GM18505 (cell line): ENCODE measurements at regions not wholly inside any gene's neighbourhood (a gene's known extent, or its start where the extent isn't known, plus 50 kb on each side); places are given as distances from the start of the nearest gene placed in this dataset.
A peak's percentile ranks its signal among the peaks of the same experiment; 100 is the strongest.
"Not testable (repeated sequence)": the region's sequence is repeated elsewhere in the genome, so short reads cannot be mapped to it uniquely, and the experiment has no call there.

Experiments used
- ATAC-seq: cut with Tn5 transposase; IDR thresholded peaks from one replicate; pipeline ENCODE4 v1.9.1; 2021; ENCODE audit not compliant: unreplicated experiment
- POLR2A ChIP-seq: IDR thresholded peaks from 4 replicates; pipeline ENCODE4 v1.6.1; 2011; ENCODE audit warnings: borderline replicate concordance; ENCODE audit not compliant: insufficient read depth, insufficient read length; ENCODE audit errors: extremely low read depth

DNA sequence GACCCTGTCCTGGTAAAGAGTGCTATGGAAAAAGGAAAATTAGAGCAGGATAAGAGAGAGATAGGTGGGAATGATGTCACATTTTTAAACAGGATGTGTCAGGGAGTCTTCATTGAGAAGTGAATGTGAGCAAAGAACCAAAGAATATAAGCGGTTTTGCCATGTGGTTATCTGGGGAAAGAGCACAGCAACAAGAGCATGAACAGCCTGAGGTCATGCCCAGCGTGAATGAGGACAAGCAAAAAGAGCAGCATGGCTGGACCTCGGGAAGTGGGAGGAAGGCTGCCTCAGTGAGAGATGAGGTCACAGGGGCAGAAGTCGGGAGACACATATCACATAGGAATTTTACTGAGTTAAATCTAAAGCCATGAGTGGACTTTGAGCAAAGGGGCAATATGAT is 82.8 kb upstream of the HES1 start:
- no peak for ATAC-seq
- TF ChIP-seq POLR2A = no peak

DNA sequence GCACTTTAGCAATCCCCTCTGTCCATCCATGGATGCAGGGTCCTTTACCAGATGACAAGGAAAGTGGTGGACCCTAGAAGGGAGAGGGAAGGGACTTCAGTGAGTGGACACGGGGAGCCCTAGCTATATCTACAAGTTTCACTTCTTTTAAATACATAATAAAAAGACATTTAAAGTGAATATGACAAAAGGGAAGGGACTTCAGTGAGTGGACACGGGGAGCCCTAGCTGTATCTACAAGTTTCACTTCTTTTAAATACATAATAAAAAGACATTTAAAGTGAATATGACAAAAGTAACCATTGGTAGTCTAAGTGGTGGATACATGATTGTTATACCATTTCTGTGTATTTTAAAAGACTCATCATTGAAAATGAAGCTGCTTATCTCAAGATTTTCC is 81.9 kb upstream of the HES1 start:
- no peak for TF ChIP-seq POLR2A
- ATAC-seq = no peak

DNA sequence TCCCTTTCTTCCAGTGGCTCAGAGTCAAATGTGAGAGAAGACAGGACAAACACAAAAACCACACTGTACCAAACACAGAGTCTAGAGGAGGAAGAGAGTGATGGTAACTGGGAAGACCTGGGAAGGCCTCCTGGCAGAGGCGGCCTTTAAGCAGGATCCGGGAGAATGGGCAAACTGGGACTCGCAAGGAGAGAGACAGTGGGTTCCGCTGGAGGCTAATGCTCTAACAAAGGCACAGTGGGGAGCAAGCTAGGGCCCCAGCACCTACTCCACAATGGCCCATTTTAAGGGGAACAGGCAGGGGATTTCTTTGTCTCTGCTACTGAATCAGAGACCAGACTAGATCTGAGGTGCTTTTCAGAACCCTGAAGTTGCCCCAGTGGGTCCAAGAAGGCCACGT is 81.4 kb upstream of the HES1 start:
- TF ChIP-seq POLR2A = no peak
- ATAC-seq = no peak

DNA sequence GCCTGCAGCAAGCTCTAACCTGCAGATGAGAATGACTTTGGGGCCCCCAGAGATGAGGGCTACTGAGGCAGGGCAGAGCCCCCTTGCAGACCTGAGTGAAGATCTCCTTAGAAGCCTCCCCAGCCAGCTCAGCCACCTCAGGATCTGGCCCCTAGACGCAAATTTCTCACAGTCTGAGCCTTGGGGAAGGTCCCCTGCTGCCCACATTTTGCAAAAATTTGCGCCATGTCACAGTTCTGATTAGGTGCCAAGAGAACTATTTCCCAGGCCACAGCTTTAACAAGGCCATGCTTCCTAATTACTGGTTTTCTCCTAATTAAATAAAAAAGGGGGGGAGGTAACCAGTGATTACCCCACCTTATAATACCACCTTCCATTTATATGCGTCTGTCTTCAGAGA is 81.0 kb upstream of the HES1 start:
- no peak for ATAC-seq
- TF ChIP-seq POLR2A = no peak

DNA sequence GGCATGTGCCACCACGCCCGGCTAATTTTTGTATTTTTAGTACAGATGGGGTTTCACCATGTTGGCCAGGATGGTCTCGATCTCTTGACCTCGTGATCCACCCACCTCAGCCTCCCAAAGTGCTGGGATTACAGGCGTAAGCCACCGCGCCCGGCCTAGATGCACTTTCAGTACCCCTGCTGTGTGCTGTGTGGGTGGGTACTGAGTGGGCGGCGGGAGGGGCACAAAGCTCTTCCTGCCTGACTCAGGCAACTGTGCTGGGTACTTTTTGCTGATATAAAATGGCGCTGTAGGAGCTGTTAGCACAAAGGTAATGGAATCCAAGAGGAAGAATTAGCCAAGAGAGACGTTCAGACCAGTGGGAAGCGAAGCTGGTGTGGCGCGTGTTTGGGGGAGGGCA is 79.6 kb upstream of the HES1 start:
- ATAC-seq = not testable (repeated sequence)

DNA sequence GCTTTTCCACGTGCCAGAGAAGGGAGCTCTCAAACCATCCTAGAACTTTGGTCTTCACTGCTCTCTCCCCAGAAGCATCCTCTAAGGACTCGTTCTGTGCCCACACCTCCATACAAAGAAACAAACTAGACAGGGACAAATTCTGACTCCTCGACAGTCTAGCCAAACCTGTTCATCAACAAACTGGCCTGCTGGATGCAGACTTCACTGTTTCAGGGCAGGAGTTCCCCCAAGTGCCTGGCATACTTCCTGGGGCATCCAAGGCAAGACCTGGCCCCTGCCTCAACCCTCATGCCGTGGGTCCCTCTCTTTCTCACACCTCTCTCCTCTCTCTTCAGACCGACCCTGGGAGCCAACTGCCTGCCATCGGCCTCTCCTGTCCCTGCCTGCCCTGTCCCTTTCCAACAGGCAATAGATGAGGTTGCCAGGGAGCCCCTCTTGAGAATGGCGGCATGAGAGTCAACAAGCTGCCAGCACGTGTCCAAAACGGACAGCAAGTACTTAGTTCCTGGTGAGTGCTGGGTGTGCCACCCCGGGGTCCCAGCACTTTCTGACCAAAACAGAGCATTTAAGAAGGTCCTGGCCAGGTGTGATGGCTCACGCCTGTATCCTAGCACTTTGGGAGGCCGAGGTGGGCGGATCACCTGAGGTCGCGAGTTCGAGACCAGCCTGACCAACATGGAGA is 79.1 kb upstream of the HES1 start:
- TF ChIP-seq POLR2A = no peak
- no peak for ATAC-seq

DNA sequence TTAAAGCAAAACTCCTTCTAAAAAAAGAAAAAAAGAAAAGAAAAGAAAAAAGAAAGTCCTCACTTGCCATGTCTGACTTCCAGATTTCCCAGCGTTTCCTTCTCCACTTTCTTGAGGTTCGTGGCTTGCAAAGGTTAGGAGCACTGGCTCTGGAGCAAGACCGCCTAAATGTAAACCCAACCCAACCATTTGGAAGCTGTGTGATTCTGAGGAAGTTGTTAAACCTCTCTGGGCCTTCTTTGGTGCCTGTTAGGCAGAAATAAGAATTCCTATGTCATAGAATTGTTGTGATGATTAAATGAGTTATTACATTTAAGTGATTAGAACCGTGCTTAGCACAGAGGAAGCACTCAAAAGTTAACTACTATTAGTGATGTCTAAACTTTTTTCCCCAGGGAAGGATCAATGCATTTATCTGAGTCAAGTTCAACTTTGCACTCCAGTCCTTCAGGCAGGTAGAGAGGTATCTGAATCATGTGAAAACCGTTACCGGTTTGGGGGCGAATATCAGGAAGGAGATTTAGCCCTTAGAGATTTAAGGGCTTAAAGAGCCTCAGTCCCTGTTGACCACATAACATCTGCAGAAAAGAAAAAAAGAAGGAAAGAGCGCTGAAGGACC is 78.3 kb upstream of the HES1 start:
- TF ChIP-seq POLR2A = no peak
- peak; percentile 11 for ATAC-seq

DNA sequence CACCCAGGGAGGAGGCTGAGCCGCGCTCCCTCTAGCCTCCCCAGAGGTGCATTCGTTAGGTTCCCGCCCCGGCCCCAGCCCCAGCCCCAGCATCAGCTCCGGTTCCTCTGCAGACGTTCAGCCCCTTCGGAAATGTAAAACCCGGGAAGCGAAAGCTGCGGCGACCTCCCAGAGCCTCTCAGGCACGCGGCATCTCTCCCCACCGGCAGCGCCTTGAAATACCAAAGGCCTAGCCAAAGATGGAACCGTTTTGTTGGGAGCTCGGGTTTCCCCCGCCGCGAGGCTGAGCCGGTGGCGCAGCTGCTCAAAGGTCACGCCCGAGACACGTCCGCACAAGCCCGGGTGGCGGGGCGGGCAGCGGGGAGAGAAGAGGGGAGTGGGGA is 77.8 kb upstream of the HES1 start:
- peak; percentile 69 for ATAC-seq
- TF ChIP-seq POLR2A = peak; percentile 30

DNA sequence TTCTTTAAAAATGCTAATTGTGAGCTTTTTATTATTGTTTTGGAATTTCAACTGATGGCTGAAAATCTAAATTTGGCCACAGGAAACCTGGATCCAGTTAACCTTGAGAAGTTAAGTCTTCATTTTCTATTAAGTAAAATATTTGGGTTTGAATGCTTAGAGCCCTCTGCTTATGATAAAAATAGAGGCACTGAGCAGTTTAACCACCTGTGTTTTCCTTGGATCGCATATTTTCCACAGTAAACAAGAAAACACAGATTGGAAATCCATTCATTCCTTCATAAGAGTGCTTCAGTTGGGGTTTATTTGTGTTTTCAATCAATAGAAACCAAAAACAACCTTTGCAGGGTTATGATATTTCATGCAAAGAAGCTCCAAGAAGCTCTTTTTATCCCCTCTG is 77.2 kb upstream of the HES1 start:
- no peak for TF ChIP-seq POLR2A
- no peak for ATAC-seq

DNA sequence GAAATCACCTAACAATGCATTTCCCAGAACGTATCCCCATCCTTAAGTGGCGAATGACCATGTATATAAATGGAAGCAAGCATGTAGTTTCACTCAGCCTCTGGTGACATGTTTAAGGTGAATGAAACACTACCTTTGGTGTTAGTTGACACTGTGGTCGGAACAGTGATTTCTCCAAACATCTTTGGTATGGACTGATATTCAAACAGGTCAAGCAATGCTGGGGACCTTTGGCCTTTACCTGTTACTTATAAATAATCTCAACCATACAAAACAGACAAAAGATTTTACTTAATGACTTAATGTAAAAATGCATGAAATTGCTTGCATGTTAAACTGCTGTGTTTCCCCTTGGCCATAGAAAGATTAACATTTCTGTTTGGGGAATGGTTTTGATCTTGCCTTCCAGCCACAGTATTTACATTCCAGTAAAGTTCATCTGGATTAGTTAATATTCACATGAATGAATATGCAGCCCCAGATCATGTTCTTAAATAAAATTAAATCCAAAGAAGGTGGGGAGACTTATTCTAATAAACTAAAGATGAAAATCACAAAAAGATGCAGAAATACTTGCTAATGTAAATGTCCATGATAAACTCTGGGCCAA is 74.4 kb upstream of the HES1 start:
- no peak for TF ChIP-seq POLR2A
- ATAC-seq = no peak

DNA sequence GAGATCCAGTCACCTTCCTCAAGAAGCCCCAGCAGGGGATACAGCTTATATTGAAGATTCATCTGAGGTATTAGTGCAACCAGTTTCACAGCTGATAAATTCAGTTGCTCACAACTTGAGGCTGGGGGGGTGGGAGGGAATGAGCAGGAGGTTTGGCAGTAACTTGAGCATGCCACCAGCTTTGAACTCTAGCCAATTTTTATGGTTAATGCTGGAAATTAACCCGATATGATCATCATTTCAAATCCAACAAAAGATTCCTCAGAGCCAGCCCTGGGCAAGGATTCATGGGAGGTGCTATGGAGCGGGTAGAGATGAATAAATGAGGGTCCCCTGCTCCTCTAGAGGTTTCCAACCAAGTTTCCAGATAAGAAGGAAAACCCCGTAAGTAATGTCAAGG is 73.1 kb upstream of the HES1 start:
- TF ChIP-seq POLR2A = no peak
- no peak for ATAC-seq

DNA sequence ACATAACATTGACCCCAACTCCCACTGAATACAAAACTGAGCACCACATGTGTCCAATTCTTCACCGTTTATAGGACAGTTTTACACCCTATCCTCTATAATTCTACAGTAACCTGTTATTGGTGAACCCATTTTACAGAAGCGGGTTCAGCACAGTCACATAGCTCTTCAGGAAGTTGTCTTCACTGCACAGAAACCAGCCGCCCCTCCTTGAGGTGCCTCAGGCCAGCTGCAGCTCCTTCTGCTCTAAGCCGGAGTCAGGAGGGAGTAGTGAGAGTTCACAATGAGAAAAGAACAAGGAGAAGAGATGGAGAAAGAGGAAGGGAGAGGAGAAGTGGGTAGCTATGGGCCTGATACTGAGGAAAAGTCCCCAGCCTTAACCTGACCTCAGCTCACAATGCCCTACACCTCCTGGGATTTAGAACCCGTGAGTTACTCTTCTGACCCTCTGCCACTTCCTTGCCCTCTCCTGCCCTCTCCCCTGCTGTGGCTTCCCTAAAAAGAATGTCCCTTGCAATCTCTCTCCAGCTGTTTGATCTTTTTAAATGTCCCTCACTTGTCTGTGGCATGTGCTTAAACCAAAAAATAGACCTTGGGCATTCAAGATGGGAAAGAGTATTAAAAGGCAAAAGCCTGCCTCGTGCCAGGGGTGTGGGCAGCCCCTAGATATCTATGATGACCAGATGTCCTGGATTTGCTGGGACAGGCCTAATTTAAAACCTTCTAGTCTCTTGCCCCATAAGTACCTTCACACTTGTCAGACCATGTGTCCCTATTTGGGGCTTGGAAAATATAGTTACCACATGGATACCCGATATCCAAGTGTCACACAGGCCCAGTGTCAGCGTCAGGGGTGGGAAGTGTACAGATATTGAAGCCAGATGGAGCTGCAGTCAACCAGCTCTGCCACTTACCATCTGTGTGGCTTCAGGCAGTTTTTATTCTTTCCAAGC is 71.3 kb upstream of the HES1 start:
- no peak for TF ChIP-seq POLR2A
- no peak for ATAC-seq

DNA sequence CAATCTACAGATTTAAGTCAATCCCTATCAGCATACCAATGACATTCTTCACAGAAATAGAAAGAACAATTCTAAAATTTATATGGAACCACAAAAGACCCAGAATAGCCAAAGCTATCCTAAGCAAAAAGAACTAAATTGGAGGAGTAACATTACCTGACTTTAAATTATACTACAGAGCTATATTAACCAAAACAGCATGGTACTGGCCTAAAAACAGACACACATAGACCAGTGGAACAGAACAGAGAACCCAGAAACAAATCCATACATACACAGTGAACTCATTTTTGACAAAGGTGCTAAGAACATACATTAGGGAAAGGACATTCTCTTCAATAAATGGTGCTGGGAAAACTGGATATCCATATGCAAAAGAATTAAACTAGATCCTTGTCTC is 68.6 kb upstream of the HES1 start:
- not testable (repeated sequence) for ATAC-seq

DNA sequence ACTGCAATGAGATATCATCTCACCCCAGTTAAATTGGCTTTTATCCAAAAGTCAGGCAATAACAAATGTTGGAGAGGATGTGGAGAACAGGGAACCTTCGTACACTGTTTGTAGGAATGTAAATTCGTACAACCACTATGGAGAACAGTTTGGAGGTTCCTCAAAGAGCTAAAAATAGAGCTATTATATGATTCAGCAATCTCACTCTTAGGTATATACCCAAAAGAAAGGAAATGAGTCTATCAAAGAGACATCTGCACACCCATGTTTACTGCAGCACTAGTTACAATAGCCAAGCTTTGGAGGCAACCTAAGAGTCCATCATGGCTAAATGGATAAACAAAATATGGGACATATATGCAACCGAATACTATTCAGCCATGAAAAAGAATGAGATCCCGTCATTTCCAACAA is 68.0 kb upstream of the HES1 start:
- no peak for TF ChIP-seq POLR2A
- no peak for ATAC-seq
